ENCODE measurements at regions not wholly inside any gene's neighbourhood (a gene's known extent, or its start where the extent isn't known, plus 50 kb on each side); places are given as distances from the start of the nearest gene placed in this dataset.

GRCh38 chr15:62896380-62896866 is 146.1 kb upstream of the TPM1 start:
- Histone ChIP-seq H3K79me2 (ENCODE audit: control insufficient read depth, insufficient read depth, low read length) (no peaks in the 10 kb centered on the region), H3K9me1 (ENCODE audit: control insufficient read depth, extremely low read depth, insufficient read depth, low read length) (no peaks in the 10 kb centered on the region), H4K20me1 (ENCODE audit: control insufficient read depth, extremely low read depth, insufficient read depth, low read length) (no peaks in the 10 kb centered on the region), H3K4me1 (ENCODE audit: control insufficient read depth, extremely low read depth, insufficient read depth, low read length) (peaks cover 34% of the 10 kb centered on the region), H3K27me3 (ENCODE audit: control insufficient read depth, extremely low read depth, insufficient read depth, low read length) (no peaks in the 10 kb centered on the region), H2AFZ (ENCODE audit: control insufficient read depth, low read length) (no peak overlapping the region), H3K4me3 (ENCODE audit: control insufficient read depth in 2 of 3, extremely low read depth in 1 of 3, insufficient read depth in 2 of 3, low read depth in 1 of 3, low read length in 3 of 3) (peak overlapping the region in 2 of 3 experiments; percentile 45 to 53), H3K4me2 (ENCODE audit: control insufficient read depth, extremely low read depth, insufficient read depth, low read depth, low read length) (peak overlapping the region; percentile 90), H3K27ac (ENCODE audit: control insufficient read depth, insufficient read depth, low read length) (peak overlapping the region; percentile 100), H3K9ac (ENCODE audit: control insufficient read depth, extremely low read depth, insufficient read depth, low read length) (peak overlapping the region; percentile 96), H3K36me3 (ENCODE audit: control insufficient read depth in 2 of 2, extremely low read depth in 1 of 2, insufficient read depth in 2 of 2, low read length in 2 of 2) (no peaks in the 10 kb centered on the region), H3K9me3 (ENCODE audit: control insufficient read depth, low read depth, low read length) (no peaks in the 10 kb centered on the region)
- peak; percentile 66 for DNase-seq (ENCODE audit: low read depth, low spot score)
- dilution Hi-C loops (cut with MboI; ENCODE audit: extremely low pct_ligation_motif_present, low sequenced_read_pairs): no loop called here
- TF ChIP-seq EZH2 (IDR thresholded peaks at IDR 0.05; ENCODE audit: low read length) (no peak), CTCF (optimal IDR thresholded peaks at IDR 0.05 in 1 of 3, IDR thresholded peaks at IDR 0.05 in 1 of 3, conservative IDR thresholded peaks at IDR 0.05 in 1 of 3; ENCODE audit: extremely low read depth in 1 of 3, insufficient read depth in 2 of 3, low read length in 3 of 3) (no peak)
- peak; percentile 52 for FAIRE-seq

- Histone ChIP-seq H3K4me3 (ENCODE audit: control insufficient read depth in 2 of 3, extremely low read depth in 1 of 3, insufficient read depth in 2 of 3, low read depth in 1 of 3, low read length in 3 of 3) (peak overlapping the region in 1 of 3 experiments; percentile 8), H3K4me1 (ENCODE audit: control insufficient read depth, extremely low read depth, insufficient read depth, low read length) (peaks cover 40% of the 10 kb centered on the region), H3K36me3 (ENCODE audit: control insufficient read depth in 2 of 2, extremely low read depth in 1 of 2, insufficient read depth in 2 of 2, low read length in 2 of 2) (no peaks in the 10 kb centered on the region), H4K20me1 (ENCODE audit: control insufficient read depth, extremely low read depth, insufficient read depth, low read length) (no peaks in the 10 kb centered on the region), H3K9me1 (ENCODE audit: control insufficient read depth, extremely low read depth, insufficient read depth, low read length) (no peaks in the 10 kb centered on the region), H3K4me2 (ENCODE audit: control insufficient read depth, extremely low read depth, insufficient read depth, low read depth, low read length) (peak overlapping the region; percentile 90), H3K9me3 (ENCODE audit: control insufficient read depth, low read depth, low read length) (no peaks in the 10 kb centered on the region), H3K9ac (ENCODE audit: control insufficient read depth, extremely low read depth, insufficient read depth, low read length) (peak overlapping the region; percentile 96), H2AFZ (ENCODE audit: control insufficient read depth, low read length) (peak overlapping the region; percentile 4), H3K27me3 (ENCODE audit: control insufficient read depth, extremely low read depth, insufficient read depth, low read length) (no peaks in the 10 kb centered on the region), H3K27ac (ENCODE audit: control insufficient read depth, insufficient read depth, low read length) (peak overlapping the region; percentile 100), H3K79me2 (ENCODE audit: control insufficient read depth, insufficient read depth, low read length) (no peaks in the 10 kb centered on the region)
- DNase-seq (ENCODE audit: low read depth, low spot score): peak; percentile 96
- dilution Hi-C loops (cut with MboI; ENCODE audit: extremely low pct_ligation_motif_present, low sequenced_read_pairs): no loop called here
- peak; percentile 76 for FAIRE-seq
- TF ChIP-seq CTCF (optimal IDR thresholded peaks at IDR 0.05 in 1 of 3, IDR thresholded peaks at IDR 0.05 in 1 of 3, conservative IDR thresholded peaks at IDR 0.05 in 1 of 3; ENCODE audit: extremely low read depth in 1 of 3, insufficient read depth in 2 of 3, low read length in 3 of 3) (no peak), EZH2 (IDR thresholded peaks at IDR 0.05; ENCODE audit: low read length) (no peak)
Observed at GRCh38 chr15:62896969-62897486, 145.5 kb upstream of the TPM1 start.

All from keratinocyte (primary cell).